ENCODE measurements at regions not wholly inside any gene's neighbourhood (a gene's known extent, or its start where the extent isn't known, plus 50 kb on each side); places are given as distances from the start of the nearest gene placed in this dataset.

DNA sequence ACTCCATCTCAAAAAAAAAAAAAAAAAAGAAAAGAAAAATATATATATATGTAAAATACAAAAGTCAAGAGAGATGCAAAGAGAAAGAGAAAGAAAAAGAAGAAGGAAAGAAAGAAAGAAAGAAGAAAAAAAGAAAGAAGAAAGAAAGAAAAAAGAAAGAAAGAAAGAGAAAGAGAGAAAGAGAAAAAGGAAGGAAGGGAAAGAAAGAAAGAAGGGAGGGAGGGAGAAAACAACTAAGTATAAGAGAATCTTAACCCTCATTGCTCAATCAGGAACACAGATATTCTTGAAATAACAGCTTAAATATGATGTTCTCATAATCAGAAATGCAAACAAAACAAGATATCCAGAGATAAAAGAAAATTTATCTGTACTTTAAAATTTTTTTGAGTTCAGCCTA, 54.4 kb upstream of the MARCKS start:
- peak; percentile 40 for DNase-seq (ENCODE audit: low read depth)

DNA sequence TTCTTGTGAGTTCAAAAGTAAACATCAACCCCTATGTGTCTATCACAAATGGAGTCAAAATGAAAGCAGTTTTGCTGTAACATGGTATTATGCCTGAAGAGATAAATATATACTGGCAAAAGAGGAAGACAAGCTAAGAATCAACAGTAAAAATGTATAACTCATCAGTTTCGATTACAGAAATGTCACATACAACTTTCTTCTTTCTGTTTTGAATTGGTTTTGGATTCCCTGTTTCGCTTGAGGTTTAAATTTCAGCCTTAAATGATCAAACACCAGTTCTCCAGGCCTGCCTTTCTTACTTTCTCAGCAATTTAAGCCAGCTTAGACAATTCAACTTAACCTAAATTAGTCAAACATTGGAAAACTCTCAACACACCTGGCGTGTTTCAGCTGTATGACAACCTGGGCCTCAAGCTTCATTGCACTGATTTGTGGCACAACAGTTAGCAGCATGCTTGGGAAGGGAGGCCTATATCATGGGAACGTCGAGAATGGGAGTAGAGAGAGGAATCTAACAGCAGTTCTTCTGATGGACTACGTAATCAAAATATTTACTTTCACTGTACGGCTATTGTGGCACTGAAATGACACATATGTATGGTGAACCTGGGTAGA, 51.9 kb upstream of the MARCKS start:
- no peak for DNase-seq (ENCODE audit: low read depth)

DNA sequence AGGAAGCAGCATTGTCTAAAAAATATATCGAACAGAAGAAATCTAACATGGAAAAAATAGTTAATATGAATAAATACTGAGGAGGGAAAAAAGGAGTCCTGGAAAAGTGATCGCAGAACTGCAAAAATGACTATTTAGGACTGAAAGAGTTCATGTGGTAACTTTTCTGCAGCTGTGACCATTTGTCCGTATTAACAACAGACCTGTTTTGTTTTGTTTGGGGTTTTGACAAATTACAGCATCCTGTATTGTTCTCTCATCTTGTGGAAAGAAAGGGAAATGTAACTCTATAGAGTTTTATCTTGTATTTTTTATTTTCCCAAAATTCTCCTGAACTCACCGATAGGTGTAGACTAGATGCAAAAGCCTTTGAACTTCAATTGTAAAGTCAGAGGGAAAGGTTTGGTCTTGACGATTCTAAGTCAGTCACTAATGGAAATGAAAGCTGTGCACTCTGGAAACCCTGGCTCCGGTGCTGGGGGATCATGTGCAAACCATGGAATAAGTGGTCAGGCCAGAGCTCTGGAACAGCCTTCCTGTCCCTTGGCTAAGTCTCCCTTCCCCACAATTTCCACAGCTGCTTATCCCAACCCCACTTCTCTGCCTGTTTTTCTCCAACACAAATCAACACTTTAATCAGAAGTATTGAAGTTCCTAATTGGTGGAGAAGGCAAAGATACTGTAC, 51.2 kb upstream of the MARCKS start:
- no peak for DNase-seq (ENCODE audit: low read depth)
